CD4-positive, CD25-positive, alpha-beta regulatory T cell (primary cell): ENCODE measurements at regions not wholly inside any gene's neighbourhood (a gene's known extent, or its start where the extent isn't known, plus 50 kb on each side); places are given as distances from the start of the nearest gene placed in this dataset.

Source experiments
- ATAC-seq, 2 donors: fragments of 150-1000 bp; cut with Tn5 transposase; one replicate each; pipeline ENCODE4 v1.10.0; 2021; ENCODE audit warnings: low read depth in 2 of 2, moderate number of reproducible peaks in 2 of 2, moderate library complexity in 1 of 2
- DNase-seq, 3 donors: peaks; one replicate each; pipeline versions ENCODE4 v3.0.0 to v3.0.0-alpha.2; 2012 to 2022; ENCODE audit warnings: mixed read lengths in 1 of 3
- H3K27ac ChIP-seq: one replicate; pipeline ENCODE4 v1.7.0; 2013; ENCODE audit warnings: mild to moderate bottlenecking, low read length; ENCODE audit not compliant: insufficient read depth, poor library complexity, severe bottlenecking
- H3K27me3 ChIP-seq: one replicate; pipeline ENCODE4 v1.7.0; 2013; ENCODE audit warnings: low read length; ENCODE audit not compliant: control insufficient read depth, insufficient read depth
- H3K36me3 ChIP-seq: one replicate; pipeline ENCODE4 v1.7.0; 2013; ENCODE audit warnings: mild to moderate bottlenecking, low read length, moderate library complexity; ENCODE audit not compliant: control insufficient read depth, insufficient read depth
- H3K4me1 ChIP-seq: 2 replicates; pipeline ENCODE4 v1.7.0; 2013; ENCODE audit warnings: mild to moderate bottlenecking, low read length; ENCODE audit not compliant: insufficient read depth, control insufficient read depth, poor library complexity, severe bottlenecking
- H3K4me3 ChIP-seq: one replicate; pipeline ENCODE4 v1.7.0; 2013; ENCODE audit warnings: low read depth, mild to moderate bottlenecking, low read length, moderate library complexity
- H3K9me3 ChIP-seq, 2 experiments: 1 replicate in 1 of 2; 2 replicates in 1 of 2; pipeline ENCODE4 v1.7.0; 2013; ENCODE audit warnings: low read length in 2 of 2, mild to moderate bottlenecking in 1 of 2, moderate library complexity in 1 of 2; ENCODE audit not compliant: control insufficient read depth in 2 of 2
- H3K27ac Mint-ChIP-seq, 3 donors: one replicate each; pipeline ENCODE4 v1.8.0; 2020 to 2022; ENCODE audit warnings: mild to moderate bottlenecking in 3 of 3, mixed read lengths in 3 of 3, moderate library complexity in 2 of 3
- H3K27me3 Mint-ChIP-seq: one replicate; pipeline ENCODE4 v1.8.0; 2022; ENCODE audit warnings: mild to moderate bottlenecking, mixed read lengths
- H3K36me3 Mint-ChIP-seq: one replicate; pipeline ENCODE4 v1.8.0; 2020; ENCODE audit warnings: mixed read lengths
- H3K4me1 Mint-ChIP-seq, 4 donors: one replicate each; pipeline ENCODE4 v1.8.0; 2020 to 2022; ENCODE audit warnings: mixed read lengths in 4 of 4, mild to moderate bottlenecking in 1 of 4
- H3K4me3 Mint-ChIP-seq, 4 donors: one replicate each; pipeline ENCODE4 v1.8.0; 2020 to 2022; ENCODE audit warnings: mild to moderate bottlenecking in 4 of 4, mixed read lengths in 4 of 4, moderate library complexity in 3 of 4
- H3K9me3 Mint-ChIP-seq, 7 donors: one replicate each; pipeline ENCODE4 v1.8.0; 2020 to 2022; ENCODE audit warnings: mixed read lengths in 7 of 7, mild to moderate bottlenecking in 3 of 7, moderate library complexity in 2 of 7

DNA sequence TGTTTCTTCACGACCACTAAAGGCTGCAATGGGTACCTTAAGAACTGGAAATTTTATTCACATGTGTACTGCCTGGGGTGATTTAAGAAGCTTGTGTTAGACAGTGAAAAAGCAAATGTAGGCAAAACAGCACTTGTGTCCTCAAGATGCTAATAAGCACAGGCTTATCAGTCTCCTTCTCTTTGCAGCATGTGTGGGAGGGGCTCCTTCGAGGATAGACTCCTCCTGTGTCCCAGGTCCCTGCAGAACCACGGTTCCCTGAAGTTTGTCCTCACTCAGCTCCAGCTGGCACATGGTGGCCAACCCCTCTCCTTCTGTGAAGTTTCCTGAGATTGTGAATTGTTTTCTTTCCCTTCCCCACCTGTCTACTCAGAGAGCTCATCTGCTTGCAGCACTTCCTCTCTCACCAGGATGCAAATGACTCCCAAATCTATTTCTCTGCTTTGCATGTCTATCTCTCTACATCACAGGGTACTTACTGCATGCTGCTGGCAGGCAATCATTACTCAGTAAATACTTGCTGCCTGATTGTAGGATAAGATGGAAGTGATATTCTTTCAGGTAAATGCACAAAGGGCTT, 589.6 kb upstream of the KLHL29 start:
- no peak overlapping the region for H3K27ac ChIP-seq
- H3K9me3 ChIP-seq: no peaks in the 10 kb centered on the region
- H3K36me3 ChIP-seq: no peaks in the 10 kb centered on the region
- H3K4me3 Mint-ChIP-seq: no peak overlapping the region
- H3K9me3 Mint-ChIP-seq: peaks cover 0 to 7% (median 3%) of the 10 kb centered on the region in 7 donors
- H3K27me3 ChIP-seq: no peaks in the 10 kb centered on the region
- H3K27me3 Mint-ChIP-seq: no peaks in the 10 kb centered on the region
- H3K36me3 Mint-ChIP-seq: no peaks in the 10 kb centered on the region
- H3K4me1 ChIP-seq: no peaks in the 10 kb centered on the region
- H3K4me1 Mint-ChIP-seq: no peaks in the 10 kb centered on the region
- no peak overlapping the region for H3K27ac Mint-ChIP-seq
- ATAC-seq (no peak), DNase-seq (no peak)
- H3K4me3 ChIP-seq: no peak overlapping the region

DNA sequence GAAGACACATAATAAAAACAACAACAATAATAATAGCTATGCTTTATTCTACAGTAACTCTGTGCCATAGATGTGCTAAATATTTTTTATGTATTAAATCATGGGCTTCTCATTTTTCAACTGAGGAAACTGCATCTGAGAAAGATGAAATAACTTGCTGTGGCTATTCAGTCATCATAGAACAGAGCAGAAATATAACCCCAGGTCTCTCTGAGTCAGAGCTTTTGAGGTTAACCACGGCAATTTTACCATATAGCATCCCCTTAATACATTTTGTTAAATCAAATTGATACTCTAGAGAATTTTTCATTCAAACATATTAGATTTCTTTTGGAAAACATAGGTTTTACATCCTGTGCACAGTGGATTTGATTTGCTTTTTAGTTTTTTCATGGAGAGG, 586.6 kb upstream of the KLHL29 start:
- no peaks in the 10 kb centered on the region for H3K36me3 ChIP-seq
- Mint-ChIP-seq H3K4me3 (no peak overlapping the region), H3K27ac (no peak overlapping the region), H3K9me3 (peaks cover 0 to 11% (median 2%) of the 10 kb centered on the region in 7 donors), H3K27me3 (no peaks in the 10 kb centered on the region), H3K4me1 (no peaks in the 10 kb centered on the region), H3K36me3 (no peaks in the 10 kb centered on the region)
- no peaks in the 10 kb centered on the region for H3K9me3 ChIP-seq
- ATAC-seq: no peak
- no peaks in the 10 kb centered on the region for H3K27me3 ChIP-seq
- H3K27ac ChIP-seq: no peak overlapping the region
- H3K4me3 ChIP-seq: no peak overlapping the region
- H3K4me1 ChIP-seq: no peaks in the 10 kb centered on the region
- no peak for DNase-seq

DNA sequence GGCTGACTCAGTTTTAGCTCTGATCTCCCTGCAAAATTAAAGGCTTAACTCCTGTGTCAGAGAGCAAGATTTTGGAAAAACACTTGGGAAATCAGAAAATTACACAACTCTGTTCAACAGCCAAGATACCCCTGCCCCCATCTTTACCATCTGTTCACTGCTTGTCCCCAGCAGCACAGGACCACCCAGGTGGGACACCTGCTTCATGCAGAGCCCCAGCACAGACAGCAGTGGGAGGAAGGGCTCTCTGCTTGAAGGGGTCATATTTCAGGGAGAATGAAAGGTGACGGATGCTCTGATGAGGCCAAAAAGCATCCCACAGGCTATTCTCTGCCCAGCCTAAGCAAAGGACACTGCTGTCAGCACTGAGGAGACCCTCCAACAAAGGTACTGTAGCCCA, 584.6 kb upstream of the KLHL29 start:
- Histone ChIP-seq H3K9me3 (no peaks in the 10 kb centered on the region), H3K27ac (no peak overlapping the region), H3K36me3 (no peaks in the 10 kb centered on the region), H3K4me3 (no peak overlapping the region), H3K4me1 (no peaks in the 10 kb centered on the region), H3K27me3 (no peaks in the 10 kb centered on the region)
- DNase-seq (no peak), ATAC-seq (no peak)
- no peaks in the 10 kb centered on the region for H3K36me3 Mint-ChIP-seq
- H3K27me3 Mint-ChIP-seq: no peaks in the 10 kb centered on the region
- no peak overlapping the region for H3K27ac Mint-ChIP-seq
- no peaks in the 10 kb centered on the region for H3K4me1 Mint-ChIP-seq
- peaks cover 0 to 21% (median 4%) of the 10 kb centered on the region in 7 donors for H3K9me3 Mint-ChIP-seq
- no peak overlapping the region for H3K4me3 Mint-ChIP-seq

DNA sequence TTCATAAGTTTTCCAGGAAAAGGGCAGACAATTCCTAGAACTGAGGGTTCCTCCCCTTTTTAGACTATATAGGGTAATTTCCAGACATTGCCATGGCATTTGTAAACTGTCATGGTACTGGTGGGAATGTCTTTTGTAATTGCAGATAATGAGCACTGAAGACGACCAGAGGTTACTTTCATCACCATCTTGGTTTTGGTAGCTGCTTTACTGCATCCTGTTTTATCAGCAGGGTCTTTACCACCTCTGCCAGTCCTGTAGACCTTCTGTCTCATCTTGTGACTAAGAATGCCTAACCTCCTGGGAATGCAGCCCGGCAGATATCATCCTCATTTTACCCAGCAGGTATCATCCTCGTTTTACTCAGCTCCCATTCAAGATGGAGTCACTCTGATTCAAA, 583.9 kb upstream of the KLHL29 start:
- Histone ChIP-seq H3K4me3 (no peak overlapping the region), H3K27me3 (no peaks in the 10 kb centered on the region), H3K4me1 (no peaks in the 10 kb centered on the region), H3K36me3 (no peaks in the 10 kb centered on the region), H3K27ac (no peak overlapping the region), H3K9me3 (no peaks in the 10 kb centered on the region)
- no peak overlapping the region for H3K27ac Mint-ChIP-seq
- no peaks in the 10 kb centered on the region for H3K27me3 Mint-ChIP-seq
- no peak for ATAC-seq
- H3K4me1 Mint-ChIP-seq: no peaks in the 10 kb centered on the region
- DNase-seq: no peak
- H3K4me3 Mint-ChIP-seq: no peak overlapping the region
- H3K36me3 Mint-ChIP-seq: no peaks in the 10 kb centered on the region
- H3K9me3 Mint-ChIP-seq: peaks cover 0 to 25% (median 6%) of the 10 kb centered on the region in 7 donors

DNA sequence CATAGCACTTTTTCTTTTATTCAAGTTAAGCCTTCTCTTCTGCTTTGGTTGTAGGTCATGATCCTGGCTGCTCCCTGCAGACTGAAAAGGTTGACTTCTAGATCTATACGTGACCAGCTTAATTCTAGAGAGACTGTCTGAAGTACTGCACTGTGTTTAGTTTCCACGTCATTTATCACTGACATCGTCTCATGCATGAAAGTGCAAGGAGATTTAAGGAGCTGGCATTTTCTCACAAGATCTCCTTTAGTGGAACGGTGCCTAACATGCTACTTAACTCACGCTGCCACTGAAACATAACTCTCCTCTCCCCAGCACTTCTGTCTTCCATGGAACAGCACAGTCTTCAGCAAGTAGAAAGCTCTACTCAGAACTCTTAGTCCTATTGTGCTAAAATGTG, 583.0 kb upstream of the KLHL29 start:
- no peaks in the 10 kb centered on the region for H3K4me1 ChIP-seq
- Mint-ChIP-seq H3K36me3 (no peaks in the 10 kb centered on the region), H3K4me1 (no peaks in the 10 kb centered on the region), H3K27me3 (no peaks in the 10 kb centered on the region), H3K27ac (no peak overlapping the region), H3K9me3 (peaks cover 0 to 31% (median 6%) of the 10 kb centered on the region in 7 donors), H3K4me3 (no peak overlapping the region)
- no peak overlapping the region for H3K27ac ChIP-seq
- no peak overlapping the region for H3K4me3 ChIP-seq
- DNase-seq (no peak), ATAC-seq (no peak)
- H3K27me3 ChIP-seq: no peaks in the 10 kb centered on the region
- no peaks in the 10 kb centered on the region for H3K36me3 ChIP-seq
- no peaks in the 10 kb centered on the region for H3K9me3 ChIP-seq

DNA sequence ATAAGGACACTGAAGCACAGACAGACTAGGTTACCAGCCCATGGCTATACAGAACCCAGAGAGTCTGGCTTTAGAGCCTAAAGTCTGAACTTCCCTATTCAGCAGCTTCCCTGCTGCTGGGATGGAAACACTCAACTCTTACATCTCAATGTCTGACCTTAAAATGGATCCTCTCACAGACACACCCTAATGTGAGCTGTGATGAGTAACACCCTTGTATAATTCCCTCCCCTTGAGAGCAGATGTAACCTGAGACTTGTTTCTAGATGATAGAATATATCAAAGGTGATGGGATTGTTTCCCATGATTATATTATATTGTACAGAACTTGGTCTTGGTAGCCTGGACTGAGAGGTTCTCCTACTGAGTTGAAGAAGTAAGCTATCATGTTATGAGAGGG, 577.1 kb upstream of the KLHL29 start:
- DNase-seq (no peak), ATAC-seq (no peak)
- no peaks in the 10 kb centered on the region for H3K36me3 Mint-ChIP-seq
- no peaks in the 10 kb centered on the region for H3K4me1 ChIP-seq
- H3K27ac Mint-ChIP-seq: no peak overlapping the region
- H3K4me1 Mint-ChIP-seq: no peaks in the 10 kb centered on the region
- H3K27me3 ChIP-seq: no peaks in the 10 kb centered on the region
- no peaks in the 10 kb centered on the region for H3K36me3 ChIP-seq
- no peak overlapping the region for H3K27ac ChIP-seq
- no peaks in the 10 kb centered on the region for H3K9me3 ChIP-seq
- no peak overlapping the region for H3K4me3 Mint-ChIP-seq
- no peak overlapping the region for H3K4me3 ChIP-seq
- H3K27me3 Mint-ChIP-seq: no peaks in the 10 kb centered on the region
- H3K9me3 Mint-ChIP-seq: peaks cover 0 to 31% (median 10%) of the 10 kb centered on the region in 7 donors

DNA sequence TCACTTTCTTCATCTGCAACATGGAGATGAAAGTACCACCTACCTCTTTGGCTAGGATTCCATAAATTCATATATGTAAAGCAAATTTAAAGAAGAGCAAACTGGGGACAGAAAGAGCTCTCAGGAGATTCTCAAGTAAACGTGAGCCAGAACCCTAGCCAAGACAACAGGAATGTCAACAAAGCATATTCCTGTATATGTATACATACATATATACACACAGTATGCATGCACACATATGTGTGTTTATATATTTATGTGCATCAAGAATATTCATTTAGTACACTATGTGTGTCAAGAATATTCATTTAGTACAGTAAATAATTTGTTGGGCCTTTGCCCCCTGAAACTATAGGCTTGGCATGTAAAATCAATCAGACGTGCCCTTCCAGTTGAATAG, 574.4 kb upstream of the KLHL29 start:
- Mint-ChIP-seq H3K9me3 (peaks cover 0 to 16% (median 5%) of the 10 kb centered on the region in 7 donors), H3K36me3 (no peaks in the 10 kb centered on the region), H3K4me3 (no peak overlapping the region), H3K4me1 (no peaks in the 10 kb centered on the region), H3K27ac (no peak overlapping the region), H3K27me3 (no peaks in the 10 kb centered on the region)
- no peaks in the 10 kb centered on the region for H3K27me3 ChIP-seq
- H3K4me3 ChIP-seq: no peak overlapping the region
- H3K9me3 ChIP-seq: no peaks in the 10 kb centered on the region
- no peaks in the 10 kb centered on the region for H3K4me1 ChIP-seq
- ATAC-seq (no peak), DNase-seq (no peak)
- no peaks in the 10 kb centered on the region for H3K36me3 ChIP-seq
- no peak overlapping the region for H3K27ac ChIP-seq

DNA sequence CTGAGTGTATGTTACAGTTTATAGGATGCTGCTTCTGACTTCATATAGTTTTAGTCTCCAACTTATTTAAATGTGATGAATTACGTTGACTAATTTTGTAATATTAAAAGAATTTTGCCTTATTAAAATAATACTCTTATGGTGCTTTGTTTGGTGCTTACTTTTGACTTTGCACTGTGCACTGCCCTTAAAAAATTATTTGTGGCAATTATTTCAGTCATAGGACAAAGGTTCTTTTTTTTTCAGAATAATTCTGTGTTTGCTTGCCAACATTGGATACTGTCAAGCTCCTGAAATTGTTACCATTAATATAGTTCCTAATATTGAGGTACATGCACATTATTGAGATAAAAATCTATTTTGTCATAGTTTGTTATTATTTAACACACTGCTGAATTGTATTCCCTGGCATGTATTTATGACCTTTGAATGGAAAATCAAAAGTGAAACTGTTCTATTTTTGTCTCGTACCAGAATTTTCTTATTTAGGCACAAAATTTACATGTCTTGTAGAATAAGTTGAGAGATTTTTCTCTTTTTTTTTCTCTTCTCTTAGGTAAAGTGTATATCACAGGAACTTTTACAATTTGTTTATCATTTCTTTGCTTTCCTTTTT, 572.8 kb upstream of the KLHL29 start:
- no peak overlapping the region for H3K4me3 ChIP-seq
- DNase-seq (no peak), ATAC-seq (no peak)
- Mint-ChIP-seq H3K27ac (no peak overlapping the region), H3K36me3 (no peaks in the 10 kb centered on the region), H3K4me1 (no peaks in the 10 kb centered on the region), H3K27me3 (no peaks in the 10 kb centered on the region), H3K4me3 (no peak overlapping the region), H3K9me3 (peaks cover 0 to 13% (median 6%) of the 10 kb centered on the region in 7 donors)
- H3K27ac ChIP-seq: no peak overlapping the region
- no peaks in the 10 kb centered on the region for H3K9me3 ChIP-seq
- H3K27me3 ChIP-seq: no peaks in the 10 kb centered on the region
- no peaks in the 10 kb centered on the region for H3K36me3 ChIP-seq
- no peaks in the 10 kb centered on the region for H3K4me1 ChIP-seq
